ENCODE measurements at regions not wholly inside any gene's neighbourhood (a gene's known extent, or its start where the extent isn't known, plus 50 kb on each side); places are given as distances from the start of the nearest gene placed in this dataset.

DNA sequence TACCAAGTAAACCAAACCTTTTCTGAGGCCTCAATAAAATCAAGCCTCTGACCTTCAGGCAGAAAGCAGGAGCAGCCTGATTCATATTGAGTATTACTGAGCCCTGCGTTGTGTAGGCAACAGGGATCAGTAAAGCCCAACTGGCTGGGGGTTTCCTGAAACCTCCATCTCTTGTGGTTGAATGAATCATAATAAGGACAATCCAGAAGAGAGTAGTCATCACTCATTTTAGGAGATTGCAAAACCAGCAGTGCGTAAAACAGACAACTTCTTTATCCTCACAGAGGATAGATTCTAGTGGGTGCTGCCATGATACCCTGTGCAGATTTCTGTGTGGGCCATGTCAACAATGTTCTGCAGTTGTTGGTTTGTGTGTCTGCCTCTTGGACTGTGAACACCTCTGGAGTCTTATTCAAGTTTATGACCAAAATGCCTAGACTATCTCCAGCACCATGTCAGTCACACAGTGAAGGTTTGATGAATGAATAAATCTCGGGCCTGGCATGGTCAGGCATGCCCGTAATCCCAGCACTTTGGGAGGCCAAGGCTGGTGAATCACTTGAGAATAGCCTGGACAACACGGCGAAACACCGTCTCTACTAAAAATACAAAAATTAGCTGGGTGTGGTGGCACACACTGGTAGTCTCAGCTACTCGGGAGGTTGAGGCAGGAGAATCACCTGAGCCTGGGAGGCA, 51.8 kb upstream of the RAB27B start:
- TF ChIP-seq CTCF (conservative IDR thresholded peaks at IDR 0.05 in 1 of 2, IDR thresholded peaks at IDR 0.05 in 1 of 2; ENCODE audit: low read depth in 1 of 2, low read length in 2 of 2) = no peak
- TF ChIP-seq EZH2 (IDR thresholded peaks at IDR 0.05; ENCODE audit: low read length, missing control alignments) = no peak

Data from fibroblast of lung (primary cell).